Neural cell (in vitro differentiated cells): ENCODE measurements at regions not wholly inside any gene's neighbourhood (a gene's known extent, or its start where the extent isn't known, plus 50 kb on each side); places are given as distances from the start of the nearest gene placed in this dataset.

ENCODE experiments used
- H2AFZ ChIP-seq: fragments of 200-600, 300-800 bp; sonication (generic), shearing (Covaris generic); 2 replicates; pipeline ENCODE4 v1.6.0; 2014; ENCODE audit warnings: low read depth, mild to moderate bottlenecking, antibody characterized with exemption, low read length, moderate library complexity
- H3F3A ChIP-seq: fragments of 200-600 bp; shearing (Covaris generic); 2 replicates; pipeline ENCODE4 v1.6.1; 2016; ENCODE audit warnings: mild to moderate bottlenecking, moderate library complexity, mixed read lengths, antibody characterized with exemption, low read length; ENCODE audit not compliant: insufficient read depth, poor library complexity, severe bottlenecking
- H3K27ac ChIP-seq: fragments of 200-600, 300-800 bp; sonication (generic), shearing (Covaris generic); 2 replicates; pipeline ENCODE4 v1.5.1; 2014; ENCODE audit warnings: mild to moderate bottlenecking, low read length, moderate library complexity
- H3K27me3 ChIP-seq: fragments of 300-800, 200-600 bp; sonication (generic), shearing (Covaris generic); 2 replicates; pipeline ENCODE4 v1.6.0; 2014; ENCODE audit warnings: mild to moderate bottlenecking, low read depth, low read length, moderate library complexity; ENCODE audit not compliant: insufficient read depth
- H3K36me3 ChIP-seq: fragments of 300-800, 200-600 bp; sonication (generic), shearing (Covaris generic); 2 replicates; pipeline ENCODE4 v1.5.1; 2014; ENCODE audit warnings: mild to moderate bottlenecking, antibody characterized with exemption, low read length, moderate library complexity; ENCODE audit not compliant: insufficient read depth
- H3K4me2 ChIP-seq: fragments of 300-800, 200-600 bp; sonication (generic), shearing (Covaris generic); 2 replicates; pipeline ENCODE4 v1.6.0; 2014; ENCODE audit warnings: mild to moderate bottlenecking, low read length
- H3K4me3 ChIP-seq: fragments of 300-800, 200-600 bp; sonication (generic), shearing (Covaris generic); 2 replicates; pipeline ENCODE4 v1.5.1; 2014; ENCODE audit warnings: mild to moderate bottlenecking, low read length, moderate library complexity
- H3K79me2 ChIP-seq: fragments of 200-600 bp; shearing (Covaris generic); replicated peaks from 2 replicates; pipeline ENCODE4 v1.6.0; 2014; ENCODE audit warnings: mild to moderate bottlenecking, low read length, moderate library complexity; ENCODE audit not compliant: insufficient read depth
- H3K9ac ChIP-seq: fragments of 300-800, 200-600 bp; sonication (generic), shearing (Covaris generic); 2 replicates; pipeline ENCODE4 v1.6.1; 2016; ENCODE audit warnings: mild to moderate bottlenecking, low read length, mixed read lengths
- H3K9me2 ChIP-seq: fragments of 200-600 bp; shearing (Covaris generic); 2 replicates; pipeline ENCODE4 v1.6.1; 2016; ENCODE audit warnings: mild to moderate bottlenecking, low read length, mixed read lengths; ENCODE audit not compliant: insufficient read depth
- H3K9me3 ChIP-seq: fragments of 200-600, 300-800 bp; sonication (generic), shearing (Covaris generic); 2 replicates; pipeline ENCODE4 v1.6.1; 2016; ENCODE audit warnings: mild to moderate bottlenecking, mixed run types, low read length, moderate library complexity, mixed read lengths
- H4K20me1 ChIP-seq: fragments of 200-600 bp; shearing (Covaris generic); 2 replicates; pipeline ENCODE4 v1.6.1; 2016; ENCODE audit warnings: mild to moderate bottlenecking, mixed run types; ENCODE audit not compliant: insufficient read depth
- EP300 ChIP-seq: fragments of 450-650 bp; conservative IDR thresholded peaks from 2 replicates; pipeline ENCODE4 v1.6.1; 2014; ENCODE audit warnings: antibody characterized with exemption, mild to moderate bottlenecking, moderate library complexity; ENCODE audit not compliant: poor library complexity, severe bottlenecking
- EZH2 ChIP-seq: fragments of 200-600, 300-800 bp; shearing (Covaris generic), sonication (generic); IDR thresholded peaks from 2 replicates; pipeline ENCODE4 v1.6.1; 2014; ENCODE audit warnings: antibody characterized with exemption, low read length, borderline replicate concordance, mild to moderate bottlenecking; ENCODE audit not compliant: insufficient read depth, poor library complexity, severe bottlenecking
- MXI1 ChIP-seq: fragments of 450-650 bp; conservative IDR thresholded peaks from 2 replicates; pipeline ENCODE4 v1.6.1; 2014; ENCODE audit warnings: antibody characterized with exemption, mild to moderate bottlenecking; ENCODE audit not compliant: poor library complexity, severe bottlenecking
- POLR2AphosphoS5 ChIP-seq: IDR thresholded peaks from 2 replicates; pipeline ENCODE4 v1.6.1; 2012
- RAD21 ChIP-seq: fragments of 450-650 bp; conservative IDR thresholded peaks from 2 replicates; pipeline ENCODE4 v1.6.1; 2014; ENCODE audit warnings: antibody characterized with exemption, mild to moderate bottlenecking, moderate library complexity
- SMC3 ChIP-seq: fragments of 450-650 bp; conservative IDR thresholded peaks from 2 replicates; pipeline ENCODE4 v1.6.1; 2014; ENCODE audit warnings: antibody characterized with exemption, mild to moderate bottlenecking, moderate library complexity; ENCODE audit not compliant: poor library complexity
- TAF1 ChIP-seq: IDR thresholded peaks from 2 replicates; pipeline ENCODE4 v1.6.1; 2012; ENCODE audit warnings: low read depth
- TF ChIP-seq, protein P1 (sequence below): IDR thresholded peaks from 2 replicates; pipeline ENCODE4 v1.6.1; 2012; ENCODE audit warnings: borderline replicate concordance
- TF ChIP-seq, protein P2 (sequence below): fragments of 450-650 bp; IDR thresholded peaks from 2 replicates; pipeline ENCODE4 v1.5.1; 2014; ENCODE audit warnings: antibody characterized with exemption, mild to moderate bottlenecking, moderate library complexity; ENCODE audit not compliant: poor library complexity, severe bottlenecking

DNA sequence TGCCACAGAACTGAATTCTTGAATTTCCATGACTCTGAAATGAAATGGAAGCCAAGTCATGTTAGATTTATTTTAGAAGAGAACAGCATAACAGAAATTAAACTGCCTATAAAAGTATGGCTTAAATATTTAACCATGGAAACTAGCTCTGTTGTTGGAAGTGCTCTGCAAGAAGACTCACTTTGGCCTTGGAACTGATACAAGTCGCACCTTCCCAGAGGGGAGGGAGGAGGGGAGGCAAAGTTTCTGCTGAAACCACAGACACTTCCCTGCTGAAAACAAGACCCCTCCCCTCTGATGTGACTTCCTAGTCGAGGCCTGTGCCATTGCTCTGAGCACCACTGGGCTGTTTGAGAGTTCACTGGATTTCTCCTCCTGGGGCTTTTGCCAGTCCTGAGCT, 72.1 kb downstream of the OR13A1 start:
- no peaks in the 10 kb centered on the region for H3K36me3 ChIP-seq
- no peaks in the 10 kb centered on the region for H4K20me1 ChIP-seq
- H3K9me2 ChIP-seq, result no peaks in the 10 kb centered on the region
- no peak for TF ChIP-seq RAD21
- TF ChIP-seq TAF1, result no peak
- TF ChIP-seq SMC3, result no peak
- TF ChIP-seq, protein P1, sequence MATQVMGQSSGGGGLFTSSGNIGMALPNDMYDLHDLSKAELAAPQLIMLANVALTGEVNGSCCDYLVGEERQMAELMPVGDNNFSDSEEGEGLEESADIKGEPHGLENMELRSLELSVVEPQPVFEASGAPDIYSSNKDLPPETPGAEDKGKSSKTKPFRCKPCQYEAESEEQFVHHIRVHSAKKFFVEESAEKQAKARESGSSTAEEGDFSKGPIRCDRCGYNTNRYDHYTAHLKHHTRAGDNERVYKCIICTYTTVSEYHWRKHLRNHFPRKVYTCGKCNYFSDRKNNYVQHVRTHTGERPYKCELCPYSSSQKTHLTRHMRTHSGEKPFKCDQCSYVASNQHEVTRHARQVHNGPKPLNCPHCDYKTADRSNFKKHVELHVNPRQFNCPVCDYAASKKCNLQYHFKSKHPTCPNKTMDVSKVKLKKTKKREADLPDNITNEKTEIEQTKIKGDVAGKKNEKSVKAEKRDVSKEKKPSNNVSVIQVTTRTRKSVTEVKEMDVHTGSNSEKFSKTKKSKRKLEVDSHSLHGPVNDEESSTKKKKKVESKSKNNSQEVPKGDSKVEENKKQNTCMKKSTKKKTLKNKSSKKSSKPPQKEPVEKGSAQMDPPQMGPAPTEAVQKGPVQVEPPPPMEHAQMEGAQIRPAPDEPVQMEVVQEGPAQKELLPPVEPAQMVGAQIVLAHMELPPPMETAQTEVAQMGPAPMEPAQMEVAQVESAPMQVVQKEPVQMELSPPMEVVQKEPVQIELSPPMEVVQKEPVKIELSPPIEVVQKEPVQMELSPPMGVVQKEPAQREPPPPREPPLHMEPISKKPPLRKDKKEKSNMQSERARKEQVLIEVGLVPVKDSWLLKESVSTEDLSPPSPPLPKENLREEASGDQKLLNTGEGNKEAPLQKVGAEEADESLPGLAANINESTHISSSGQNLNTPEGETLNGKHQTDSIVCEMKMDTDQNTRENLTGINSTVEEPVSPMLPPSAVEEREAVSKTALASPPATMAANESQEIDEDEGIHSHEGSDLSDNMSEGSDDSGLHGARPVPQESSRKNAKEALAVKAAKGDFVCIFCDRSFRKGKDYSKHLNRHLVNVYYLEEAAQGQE, result no peak
- TF ChIP-seq, protein P2, sequence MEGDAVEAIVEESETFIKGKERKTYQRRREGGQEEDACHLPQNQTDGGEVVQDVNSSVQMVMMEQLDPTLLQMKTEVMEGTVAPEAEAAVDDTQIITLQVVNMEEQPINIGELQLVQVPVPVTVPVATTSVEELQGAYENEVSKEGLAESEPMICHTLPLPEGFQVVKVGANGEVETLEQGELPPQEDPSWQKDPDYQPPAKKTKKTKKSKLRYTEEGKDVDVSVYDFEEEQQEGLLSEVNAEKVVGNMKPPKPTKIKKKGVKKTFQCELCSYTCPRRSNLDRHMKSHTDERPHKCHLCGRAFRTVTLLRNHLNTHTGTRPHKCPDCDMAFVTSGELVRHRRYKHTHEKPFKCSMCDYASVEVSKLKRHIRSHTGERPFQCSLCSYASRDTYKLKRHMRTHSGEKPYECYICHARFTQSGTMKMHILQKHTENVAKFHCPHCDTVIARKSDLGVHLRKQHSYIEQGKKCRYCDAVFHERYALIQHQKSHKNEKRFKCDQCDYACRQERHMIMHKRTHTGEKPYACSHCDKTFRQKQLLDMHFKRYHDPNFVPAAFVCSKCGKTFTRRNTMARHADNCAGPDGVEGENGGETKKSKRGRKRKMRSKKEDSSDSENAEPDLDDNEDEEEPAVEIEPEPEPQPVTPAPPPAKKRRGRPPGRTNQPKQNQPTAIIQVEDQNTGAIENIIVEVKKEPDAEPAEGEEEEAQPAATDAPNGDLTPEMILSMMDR, result no peak
- no peak for TF ChIP-seq POLR2AphosphoS5
- no peak for TF ChIP-seq MXI1
- TF ChIP-seq EP300, result no peak
- no peak for TF ChIP-seq EZH2
- H3K4me3 ChIP-seq, result no peak overlapping the region
- H3K27me3 ChIP-seq, result no peaks in the 10 kb centered on the region
- no peaks in the 10 kb centered on the region for H3K79me2 ChIP-seq
- H3F3A ChIP-seq, result no peaks in the 10 kb centered on the region
- H3K4me2 ChIP-seq, result no peak overlapping the region
- no peak overlapping the region for H3K9ac ChIP-seq
- H3K9me3 ChIP-seq, result no peaks in the 10 kb centered on the region
- no peak overlapping the region for H2AFZ ChIP-seq
- H3K27ac ChIP-seq, result no peak overlapping the region

DNA sequence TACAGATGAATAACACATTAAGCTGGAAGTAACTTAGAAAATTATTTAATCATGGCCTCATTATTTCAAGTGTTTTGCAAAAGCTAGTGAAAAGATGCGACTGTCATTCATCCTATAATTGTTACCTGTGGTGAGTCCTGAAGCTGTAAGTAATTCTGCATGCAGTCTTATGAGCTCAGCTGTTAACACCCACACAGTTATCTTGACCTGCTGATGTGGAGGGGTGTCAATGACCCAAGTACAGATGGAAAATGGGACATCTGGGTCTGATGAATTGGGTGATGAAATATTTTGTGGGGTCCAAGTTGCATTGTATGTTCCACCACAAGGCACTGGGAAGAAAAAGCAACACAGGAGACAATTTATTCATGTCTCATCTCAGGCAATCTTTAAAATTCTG, 68.9 kb downstream of the OR13A1 start:
- Histone ChIP-seq H2AFZ (no peak overlapping the region), H3K4me2 (no peak overlapping the region), H3K9ac (no peak overlapping the region), H3K27ac (no peak overlapping the region), H3K4me3 (no peak overlapping the region), H3K9me2 (no peaks in the 10 kb centered on the region), H3F3A (no peaks in the 10 kb centered on the region), H3K79me2 (no peaks in the 10 kb centered on the region), H4K20me1 (no peaks in the 10 kb centered on the region), H3K27me3 (no peaks in the 10 kb centered on the region), H3K9me3 (no peaks in the 10 kb centered on the region), H3K36me3 (no peaks in the 10 kb centered on the region)
- TF ChIP-seq MXI1, result no peak
- no peak for TF ChIP-seq EP300
- TF ChIP-seq, protein P1, result no peak
- TF ChIP-seq, protein P2, result no peak
- TF ChIP-seq POLR2AphosphoS5, result no peak
- no peak for TF ChIP-seq RAD21
- TF ChIP-seq TAF1, result no peak
- TF ChIP-seq EZH2, result no peak
- TF ChIP-seq SMC3, result no peak
